ENCODE measurements at regions not wholly inside any gene's neighbourhood (a gene's known extent, or its start where the extent isn't known, plus 50 kb on each side); places are given as distances from the start of the nearest gene placed in this dataset.

DNA sequence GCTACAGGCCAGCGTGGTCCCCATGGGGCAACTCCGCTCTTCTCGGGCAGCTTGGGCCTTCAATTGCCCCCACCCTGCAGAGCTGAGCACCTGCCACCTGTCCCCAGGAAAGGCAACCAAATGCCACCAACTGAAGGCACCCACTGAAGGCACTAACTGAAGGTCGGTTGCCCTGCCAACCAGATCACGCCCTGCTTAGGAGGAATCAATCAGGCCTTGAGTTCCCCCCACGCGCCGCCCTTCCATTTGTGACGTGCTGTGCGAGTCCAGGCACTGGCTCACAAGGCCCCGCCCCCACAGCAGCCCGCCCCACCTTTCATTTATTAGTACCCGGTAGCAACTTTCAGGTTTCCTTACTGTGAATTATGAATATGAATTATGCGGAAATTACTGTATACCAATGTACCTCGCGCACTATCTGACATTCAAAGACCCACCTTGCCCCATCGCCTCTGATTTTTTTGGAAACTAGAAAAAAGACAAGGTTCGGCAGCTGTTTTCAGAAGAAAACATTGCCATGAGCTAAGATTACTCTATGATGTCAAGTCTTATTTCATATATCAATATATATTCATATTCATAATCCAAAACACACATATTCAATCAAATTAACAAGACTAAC, 83.6 kb upstream of the ABI1 start (continued):
- no peak for TF ChIP-seq ZNF174 (tag by site-specific recombination; IDR thresholded peaks at IDR 0.05)
- no peak for TF ChIP-seq ZNF571 (tag by site-specific recombination; IDR thresholded peaks at IDR 0.05)
- no peak for TF ChIP-seq ZNF837 (tag by site-specific recombination; IDR thresholded peaks at IDR 0.05)

DNA sequence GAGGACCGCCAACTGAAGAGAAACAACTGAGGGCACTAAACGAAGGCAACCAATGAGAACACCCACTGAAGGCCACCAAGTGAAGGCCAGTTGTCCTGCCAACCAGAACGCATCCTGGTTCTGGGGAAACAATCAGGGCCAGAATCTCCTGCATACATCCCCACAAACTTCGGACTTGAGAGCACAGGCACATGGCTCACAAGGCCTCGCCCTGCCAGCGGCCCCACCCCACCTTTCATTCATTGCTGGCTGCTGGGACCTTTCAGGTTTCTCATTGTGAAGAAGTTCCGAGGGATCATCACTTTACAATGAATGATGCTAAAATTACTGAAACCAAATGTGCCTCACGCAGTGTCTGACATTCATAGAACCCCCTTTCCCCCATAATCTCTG, 79.2 kb upstream of the ABI1 start:
- Histone ChIP-seq H3K27ac (ENCODE audit: extremely low read depth, low read depth, low read length) (no peak overlapping the region), H3K4me1 (ENCODE audit: control insufficient read depth, insufficient read depth, low read length) (no peaks in the 10 kb centered on the region), H3K4me3 (ENCODE audit: low read depth, low read length) (no peak overlapping the region), H3K36me3 (ENCODE audit: control insufficient read depth in 2 of 2, insufficient read depth in 1 of 2, low read length in 2 of 2) (no peaks in the 10 kb centered on the region), H3K9me3 (ENCODE audit: control insufficient read depth, insufficient read depth, low read depth, low read length) (no peaks in the 10 kb centered on the region)
- TF ChIP-seq KLF8 (tag by site-specific recombination; IDR thresholded peaks at IDR 0.05) (no peak), SALL2 (tag by site-specific recombination; IDR thresholded peaks at IDR 0.05; ENCODE audit: borderline replicate concordance) (no peak), SP3 (tag by site-specific recombination; IDR thresholded peaks at IDR 0.05) (no peak), RBAK (tag by site-specific recombination; IDR thresholded peaks at IDR 0.05) (no peak), HOXA7 (CRISPR knock-in tag; IDR thresholded peaks at IDR 0.05; ENCODE audit: borderline replicate concordance) (no peak), ZNF138 (tag by site-specific recombination; IDR thresholded peaks at IDR 0.05; ENCODE audit: borderline replicate concordance) (no peak), ZNF600 (tag by site-specific recombination; IDR thresholded peaks at IDR 0.05) (no peak), ZNF155 (tag by site-specific recombination; IDR thresholded peaks at IDR 0.05) (no peak)
- TF ChIP-seq, protein P1, sequence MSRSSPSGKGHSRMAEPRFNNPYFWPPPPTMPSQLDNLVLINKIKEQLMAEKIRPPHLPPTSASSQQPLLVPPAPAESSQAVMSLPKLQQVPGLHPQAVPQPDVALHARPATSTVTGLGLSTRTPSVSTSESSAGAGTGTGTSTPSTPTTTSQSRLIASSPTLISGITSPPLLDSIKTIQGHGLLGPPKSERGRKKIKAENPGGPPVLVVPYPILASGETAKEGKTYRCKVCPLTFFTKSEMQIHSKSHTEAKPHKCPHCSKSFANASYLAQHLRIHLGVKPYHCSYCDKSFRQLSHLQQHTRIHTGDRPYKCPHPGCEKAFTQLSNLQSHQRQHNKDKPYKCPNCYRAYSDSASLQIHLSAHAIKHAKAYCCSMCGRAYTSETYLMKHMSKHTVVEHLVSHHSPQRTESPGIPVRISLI (tag by site-specific recombination; IDR thresholded peaks at IDR 0.05) = no peak
- ChIA-PET CTCF (no interaction called here), POLR2A (no interaction called here)

DNA sequence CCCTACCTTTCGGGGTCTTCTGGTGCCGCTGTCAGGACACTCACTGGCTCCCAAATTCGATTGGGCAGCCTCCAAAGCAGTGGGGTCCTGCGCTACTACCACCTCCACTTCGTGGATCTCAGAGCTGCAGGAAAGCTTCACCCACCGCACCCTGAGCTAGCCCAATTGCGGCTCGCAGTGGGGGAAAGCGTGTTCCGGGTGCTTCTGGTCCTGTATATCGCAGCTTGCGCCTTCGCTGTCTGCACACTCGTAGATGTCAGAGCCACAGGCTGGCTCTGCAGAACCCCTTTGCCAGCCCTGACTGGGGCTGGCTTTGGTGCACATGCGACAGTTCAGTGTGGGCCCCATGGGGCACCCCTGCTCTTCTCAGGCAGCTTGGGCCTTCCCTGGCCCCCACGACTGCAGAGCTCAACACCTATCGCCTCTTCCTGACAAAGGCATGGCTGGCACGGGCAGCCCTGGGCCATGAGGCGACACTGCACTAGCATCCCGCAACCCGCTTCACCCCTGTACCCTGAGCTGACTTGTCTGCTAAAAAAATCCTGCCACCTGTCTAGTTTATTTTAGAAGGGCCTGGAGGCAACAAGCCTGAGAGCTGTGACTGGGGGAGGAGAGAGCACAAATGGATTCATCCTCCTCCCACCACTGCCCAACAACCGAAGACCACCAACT, 78.7 kb upstream of the ABI1 start:
- H3K4me3 ChIP-seq (ENCODE audit: low read depth, low read length) = no peak overlapping the region
- H3K36me3 ChIP-seq (ENCODE audit: control insufficient read depth in 2 of 2, insufficient read depth in 1 of 2, low read length in 2 of 2) = no peaks in the 10 kb centered on the region
- CTCF ChIA-PET = interaction anchor here (0.6 to 1.3 kb wide), 2 partner anchors 13 to 214 kb away, joined by 3 read pairs; no protein-coding TSS in a partner anchor
- no peaks in the 10 kb centered on the region for H3K4me1 ChIP-seq (ENCODE audit: control insufficient read depth, insufficient read depth, low read length)
- POLR2A ChIA-PET = no interaction called here
- no peaks in the 10 kb centered on the region for H3K9me3 ChIP-seq (ENCODE audit: control insufficient read depth, insufficient read depth, low read depth, low read length)
- no peak overlapping the region for H3K27ac ChIP-seq (ENCODE audit: extremely low read depth, low read depth, low read length)
- TF ChIP-seq, protein P2, sequence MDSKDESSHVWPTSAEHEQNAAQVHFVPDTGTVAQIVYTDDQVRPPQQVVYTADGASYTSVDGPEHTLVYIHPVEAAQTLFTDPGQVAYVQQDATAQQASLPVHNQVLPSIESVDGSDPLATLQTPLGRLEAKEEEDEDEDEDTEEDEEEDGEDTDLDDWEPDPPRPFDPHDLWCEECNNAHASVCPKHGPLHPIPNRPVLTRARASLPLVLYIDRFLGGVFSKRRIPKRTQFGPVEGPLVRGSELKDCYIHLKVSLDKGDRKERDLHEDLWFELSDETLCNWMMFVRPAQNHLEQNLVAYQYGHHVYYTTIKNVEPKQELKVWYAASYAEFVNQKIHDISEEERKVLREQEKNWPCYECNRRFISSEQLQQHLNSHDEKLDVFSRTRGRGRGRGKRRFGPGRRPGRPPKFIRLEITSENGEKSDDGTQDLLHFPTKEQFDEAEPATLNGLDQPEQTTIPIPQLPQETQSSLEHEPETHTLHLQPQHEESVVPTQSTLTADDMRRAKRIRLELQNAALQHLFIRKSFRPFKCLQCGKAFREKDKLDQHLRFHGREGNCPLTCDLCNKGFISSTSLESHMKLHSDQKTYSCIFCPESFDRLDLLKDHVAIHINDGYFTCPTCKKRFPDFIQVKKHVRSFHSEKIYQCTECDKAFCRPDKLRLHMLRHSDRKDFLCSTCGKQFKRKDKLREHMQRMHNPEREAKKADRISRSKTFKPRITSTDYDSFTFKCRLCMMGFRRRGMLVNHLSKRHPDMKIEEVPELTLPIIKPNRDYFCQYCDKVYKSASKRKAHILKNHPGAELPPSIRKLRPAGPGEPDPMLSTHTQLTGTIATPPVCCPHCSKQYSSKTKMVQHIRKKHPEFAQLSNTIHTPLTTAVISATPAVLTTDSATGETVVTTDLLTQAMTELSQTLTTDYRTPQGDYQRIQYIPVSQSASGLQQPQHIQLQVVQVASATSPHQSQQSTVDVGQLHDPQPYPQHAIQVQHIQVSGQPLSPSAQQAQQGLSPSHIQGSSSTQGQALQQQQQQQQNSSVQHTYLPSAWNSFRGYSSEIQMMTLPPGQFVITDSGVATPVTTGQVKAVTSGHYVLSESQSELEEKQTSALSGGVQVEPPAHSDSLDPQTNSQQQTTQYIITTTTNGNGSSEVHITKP (tag by site-specific recombination; IDR thresholded peaks at IDR 0.05) = peak; percentile 71
- no peak for TF ChIP-seq OVOL3 (tag by site-specific recombination; IDR thresholded peaks at IDR 0.05)
- no peak for TF ChIP-seq ZNF624 (tag by site-specific recombination; IDR thresholded peaks at IDR 0.05)
- TF ChIP-seq, protein P3, sequence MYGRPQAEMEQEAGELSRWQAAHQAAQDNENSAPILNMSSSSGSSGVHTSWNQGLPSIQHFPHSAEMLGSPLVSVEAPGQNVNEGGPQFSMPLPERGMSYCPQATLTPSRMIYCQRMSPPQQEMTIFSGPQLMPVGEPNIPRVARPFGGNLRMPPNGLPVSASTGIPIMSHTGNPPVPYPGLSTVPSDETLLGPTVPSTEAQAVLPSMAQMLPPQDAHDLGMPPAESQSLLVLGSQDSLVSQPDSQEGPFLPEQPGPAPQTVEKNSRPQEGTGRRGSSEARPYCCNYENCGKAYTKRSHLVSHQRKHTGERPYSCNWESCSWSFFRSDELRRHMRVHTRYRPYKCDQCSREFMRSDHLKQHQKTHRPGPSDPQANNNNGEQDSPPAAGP (tag by site-specific recombination; IDR thresholded peaks at IDR 0.05) = no peak
- no peak for TF ChIP-seq ZNF560 (tag by site-specific recombination; IDR thresholded peaks at IDR 0.05; ENCODE audit: borderline replicate concordance)
- TF ChIP-seq ZBTB21 (tag by site-specific recombination; IDR thresholded peaks at IDR 0.05) = no peak
